ENCODE measurements at regions not wholly inside any gene's neighbourhood (a gene's known extent, or its start where the extent isn't known, plus 50 kb on each side); places are given as distances from the start of the nearest gene placed in this dataset.

GRCh38 chr7:131633342-131633843 lies 77.0 kb upstream of the PODXL start:
- Histone ChIP-seq H3K4me3 (no peak overlapping the region), H3K36me3 (ENCODE audit: low read depth) (no peaks in the 10 kb centered on the region), H3K27ac (peak overlapping the region; percentile 92), H4K20me1 (ENCODE audit: insufficient read depth) (no peaks in the 10 kb centered on the region), H3K4me2 (peak overlapping the region; percentile 41), H3K4me1 (replicated peaks; ENCODE audit: insufficient read depth) (peaks cover 77% of the 10 kb centered on the region), H3K79me2 (ENCODE audit: low read depth) (no peaks in the 10 kb centered on the region), H3K27me3 (ENCODE audit: insufficient read depth, low read depth) (no peaks in the 10 kb centered on the region), H2AFZ (no peak overlapping the region), H3F3A (ENCODE audit: insufficient read depth, low read depth) (peaks cover 39% of the 10 kb centered on the region), H3K9me2 (ENCODE audit: insufficient read depth) (no peaks in the 10 kb centered on the region), H3K9me3 (ENCODE audit: insufficient read depth, low read depth) (no peaks in the 10 kb centered on the region)
- DNase-seq, result peak; percentile 63 to 99
- intact Hi-C loops (cut with micrococcal nuclease; ENCODE audit: unreplicated experiment), result loop anchor here (2.0 kb wide), 1 partner anchor 95 kb away; no protein-coding TSS in a partner anchor
- BruUV-seq (replicated peaks), result no TSS peak
- CTCF ChIA-PET, result no interaction called here
- TF ChIP-seq EZH2 (IDR thresholded peaks at IDR 0.05; ENCODE audit: low read depth) (no peak), CTCF (conservative IDR thresholded peaks at IDR 0.05) (no peak)
- POLR2A ChIA-PET (ENCODE audit: unreplicated experiment), result interaction anchor here (0.6 kb wide), 1 partner anchor 1619 kb away, joined by 4 read pairs; no protein-coding TSS in a partner anchor

- Histone ChIP-seq H3K36me3 (ENCODE audit: low read depth) (no peaks in the 10 kb centered on the region), H3K27ac (peak overlapping the region; percentile 59), H3K9me2 (ENCODE audit: insufficient read depth) (no peaks in the 10 kb centered on the region), H4K20me1 (ENCODE audit: insufficient read depth) (no peaks in the 10 kb centered on the region), H3K4me1 (replicated peaks; ENCODE audit: insufficient read depth) (peaks cover 94% of the 10 kb centered on the region), H3K4me2 (peak overlapping the region; percentile 66), H3F3A (ENCODE audit: insufficient read depth, low read depth) (peaks cover 55% of the 10 kb centered on the region), H3K9me3 (ENCODE audit: insufficient read depth, low read depth) (no peaks in the 10 kb centered on the region), H3K4me3 (no peak overlapping the region), H2AFZ (no peak overlapping the region), H3K27me3 (ENCODE audit: insufficient read depth, low read depth) (no peaks in the 10 kb centered on the region), H3K79me2 (ENCODE audit: low read depth) (no peaks in the 10 kb centered on the region)
- no TSS peak for BruUV-seq (replicated peaks)
- POLR2A ChIA-PET (ENCODE audit: unreplicated experiment), result no interaction called here
- intact Hi-C loops (cut with micrococcal nuclease; ENCODE audit: unreplicated experiment), result no loop called here
- TF ChIP-seq CTCF (conservative IDR thresholded peaks at IDR 0.05) (no peak), EZH2 (IDR thresholded peaks at IDR 0.05; ENCODE audit: low read depth) (no peak)
- CTCF ChIA-PET, result interaction anchor here (1.0 kb wide), 1 partner anchor 84 kb away, joined by 3 read pairs; no protein-coding TSS in a partner anchor
- no peak for DNase-seq
Observed at GRCh38 chr7:131630427-131630826, 74.0 kb upstream of the PODXL start.

- Histone ChIP-seq H3K36me3 (ENCODE audit: low read depth) (no peaks in the 10 kb centered on the region), H3K79me2 (ENCODE audit: low read depth) (no peaks in the 10 kb centered on the region), H3F3A (ENCODE audit: insufficient read depth, low read depth) (peaks cover 58% of the 10 kb centered on the region), H3K9me3 (ENCODE audit: insufficient read depth, low read depth) (no peaks in the 10 kb centered on the region), H3K4me2 (peak overlapping the region; percentile 66), H3K9me2 (ENCODE audit: insufficient read depth) (no peaks in the 10 kb centered on the region), H2AFZ (no peak overlapping the region), H3K27me3 (ENCODE audit: insufficient read depth, low read depth) (no peaks in the 10 kb centered on the region), H3K27ac (peak overlapping the region; percentile 59), H3K4me1 (replicated peaks; ENCODE audit: insufficient read depth) (peaks cover 94% of the 10 kb centered on the region), H3K4me3 (peak overlapping the region; percentile 10; the same call in 1 of the 2 replicates), H4K20me1 (ENCODE audit: insufficient read depth) (no peaks in the 10 kb centered on the region)
- BruUV-seq (replicated peaks), result TSS peak; percentile 22
- CTCF ChIA-PET, result interaction anchor here (1.0 to 1.2 kb wide), 2 partner anchors 82 to 84 kb away, joined by 3 read pairs; no protein-coding TSS in a partner anchor
- intact Hi-C loops (cut with micrococcal nuclease; ENCODE audit: unreplicated experiment), result loop anchor here (5.0 kb wide), 1 partner anchor 72 kb away; the partner anchor contains the start of gene PODXL
- peak; percentile 73 to 75 for DNase-seq
- POLR2A ChIA-PET (ENCODE audit: unreplicated experiment), result interaction anchor here (0.6 kb wide), 2 partner anchors 71 to 677 kb away, joined by 3 to 13 read pairs; no protein-coding TSS in a partner anchor
- no peak for TF ChIP-seq EZH2 (IDR thresholded peaks at IDR 0.05; ENCODE audit: low read depth)
- no peak for TF ChIP-seq CTCF (conservative IDR thresholded peaks at IDR 0.05)
Observed at GRCh38 chr7:131629217-131629882, 72.9 kb upstream of the PODXL start.
